Fibroblast of lung (primary cell): ENCODE measurements at regions not wholly inside any gene's neighbourhood (a gene's known extent, or its start where the extent isn't known, plus 50 kb on each side); places are given as distances from the start of the nearest gene placed in this dataset.

Source experiments
- EZH2 ChIP-seq: IDR thresholded peaks from 2 replicates; pipeline ENCODE4 v1.5.1; 2012; ENCODE audit warnings: low read length, control low read depth, mild to moderate bottlenecking; ENCODE audit errors: missing control alignments
- TF ChIP-seq, protein P1 (sequence below), 2 donors: IDR thresholded peaks in 1 of 2; conservative IDR thresholded peaks in 1 of 2; 1 replicate in 1 of 2; 2 replicates in 1 of 2; pipeline ENCODE4 v1.5.1; 2011 to 2012; ENCODE audit warnings: low read length in 2 of 2, control low read depth in 1 of 2, inconsistent platforms in 1 of 2, low read depth in 1 of 2, mild to moderate bottlenecking in 1 of 2

DNA sequence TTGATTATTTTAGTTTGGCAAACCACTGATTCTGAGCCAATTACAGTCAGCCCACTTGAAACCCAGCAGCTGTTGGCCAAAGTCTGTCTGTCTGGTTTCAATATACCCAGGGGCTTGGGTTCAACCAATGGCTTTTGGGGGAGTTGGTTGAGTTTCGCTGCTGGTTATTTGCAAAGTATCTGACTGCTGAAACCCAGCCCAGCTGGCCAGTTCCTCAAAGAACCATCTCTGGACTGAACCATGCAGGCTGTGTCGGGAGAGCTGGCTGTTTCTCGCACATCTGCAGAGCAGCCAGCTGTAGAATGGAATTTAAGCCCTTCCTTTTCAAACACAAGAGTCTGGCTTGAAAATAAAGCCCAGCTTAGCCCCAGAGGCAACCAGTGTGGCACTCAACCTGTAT lies 66.0 kb upstream of the PAX7 start:
- TF ChIP-seq, protein P1, sequence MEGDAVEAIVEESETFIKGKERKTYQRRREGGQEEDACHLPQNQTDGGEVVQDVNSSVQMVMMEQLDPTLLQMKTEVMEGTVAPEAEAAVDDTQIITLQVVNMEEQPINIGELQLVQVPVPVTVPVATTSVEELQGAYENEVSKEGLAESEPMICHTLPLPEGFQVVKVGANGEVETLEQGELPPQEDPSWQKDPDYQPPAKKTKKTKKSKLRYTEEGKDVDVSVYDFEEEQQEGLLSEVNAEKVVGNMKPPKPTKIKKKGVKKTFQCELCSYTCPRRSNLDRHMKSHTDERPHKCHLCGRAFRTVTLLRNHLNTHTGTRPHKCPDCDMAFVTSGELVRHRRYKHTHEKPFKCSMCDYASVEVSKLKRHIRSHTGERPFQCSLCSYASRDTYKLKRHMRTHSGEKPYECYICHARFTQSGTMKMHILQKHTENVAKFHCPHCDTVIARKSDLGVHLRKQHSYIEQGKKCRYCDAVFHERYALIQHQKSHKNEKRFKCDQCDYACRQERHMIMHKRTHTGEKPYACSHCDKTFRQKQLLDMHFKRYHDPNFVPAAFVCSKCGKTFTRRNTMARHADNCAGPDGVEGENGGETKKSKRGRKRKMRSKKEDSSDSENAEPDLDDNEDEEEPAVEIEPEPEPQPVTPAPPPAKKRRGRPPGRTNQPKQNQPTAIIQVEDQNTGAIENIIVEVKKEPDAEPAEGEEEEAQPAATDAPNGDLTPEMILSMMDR (conservative IDR thresholded peaks at IDR 0.05 in 1 of 2, IDR thresholded peaks at IDR 0.05 in 1 of 2; ENCODE audit: low read depth in 1 of 2, low read length in 2 of 2) = no peak
- no peak for TF ChIP-seq EZH2
